NCI-H2196 treated with DMSO at 0.1 percent for 48 hours (cell line): ENCODE measurements at regions not wholly inside any gene's neighbourhood (a gene's known extent, or its start where the extent isn't known, plus 50 kb on each side); places are given as distances from the start of the nearest gene placed in this dataset.

Experiments used
- DNase-seq: peaks from one replicate; lab custom pipeline; 2025; ENCODE audit not compliant: unreplicated experiment; lab: John Stamatoyannopoulos, UW

- no peak for DNase-seq
Measured at GRCh38 chr14:100463937-100464336, 123.3 kb downstream of the BEGAIN start.

- no peak for DNase-seq
Measured at GRCh38 chr14:100466111-100466856, 120.9 kb downstream of the BEGAIN start.

- no peak for DNase-seq
Measured at GRCh38 chr14:100467046-100467750, 120.0 kb downstream of the BEGAIN start.

- no peak for DNase-seq
Measured at GRCh38 chr14:100467939-100468338, 119.3 kb downstream of the BEGAIN start.

- DNase-seq, result no peak
Measured at GRCh38 chr14:100468557-100468956, 118.7 kb downstream of the BEGAIN start.

GRCh38 chr14:100469632-100470522 is 117.3 kb downstream of the BEGAIN start:
- no peak for DNase-seq

GRCh38 chr14:100470523-100470897 is 116.7 kb downstream of the BEGAIN start:
- DNase-seq, result no peak

- no peak for DNase-seq
Measured at GRCh38 chr14:100471441-100472093, 115.7 kb downstream of the BEGAIN start.

GRCh38 chr14:100472094-100472455 is 115.1 kb downstream of the BEGAIN start:
- DNase-seq, result no peak

GRCh38 chr14:100472491-100472890 is 114.7 kb downstream of the BEGAIN start:
- DNase-seq, result no peak

- no peak for DNase-seq
Measured at GRCh38 chr14:100473249-100473648, 114.0 kb downstream of the BEGAIN start.

- no peak for DNase-seq
Measured at GRCh38 chr14:100474196-100474595, 113.0 kb downstream of the BEGAIN start.

- DNase-seq, result no peak
Measured at GRCh38 chr14:100475268-100475667, 111.9 kb downstream of the BEGAIN start.

- DNase-seq, result no peak
Measured at GRCh38 chr14:100476012-100476822, 111.0 kb downstream of the BEGAIN start.

- no peak for DNase-seq
Measured at GRCh38 chr14:100484531-100485267, 102.5 kb downstream of the BEGAIN start.

GRCh38 chr14:100486025-100486828 is 101.0 kb downstream of the BEGAIN start:
- no peak for DNase-seq
